Upper lobe of right lung (tissue), 1 donor: ENCODE measurements at regions not wholly inside any gene's neighbourhood (a gene's known extent, or its start where the extent isn't known, plus 50 kb on each side); places are given as distances from the start of the nearest gene placed in this dataset.

Experiments used
- ATAC-seq: fragments of 200-7000 bp; cut with Tn5 transposase; one replicate; pipeline ENCODE4 v1.9.1; 2020; ENCODE audit warnings: mild to moderate bottlenecking, moderate library complexity
- DNase-seq: peaks from one replicate; pipeline ENCODE4 v3.0.0-alpha.2; 2020
- H3K27ac ChIP-seq: fragments of 200-600 bp; one replicate; pipeline ENCODE4 v1.8.0; 2022
- H3K27me3 ChIP-seq: fragments of 200-600 bp; one replicate; pipeline ENCODE4 v1.8.0; 2022; ENCODE audit warnings: mild to moderate bottlenecking
- H3K36me3 ChIP-seq: fragments of 200-600 bp; one replicate; pipeline ENCODE4 v1.8.0; 2022
- H3K4me1 ChIP-seq: fragments of 200-600 bp; one replicate; pipeline ENCODE4 v1.8.0; 2022
- H3K4me3 ChIP-seq: fragments of 200-600 bp; one replicate; pipeline ENCODE4 v1.8.0; 2022; ENCODE audit warnings: mild to moderate bottlenecking
- H3K9me3 ChIP-seq: fragments of 200-600 bp; one replicate; pipeline ENCODE4 v1.8.0; 2022
- intact Hi-C: fragments of 100-400 bp; cut with DNase I; formaldehyde crosslinking; loops from one replicate; pipeline ENCODE4 v1.11.0; 2022
- TF ChIP-seq, protein P1 (sequence below): fragments of 200-600 bp; IDR thresholded peaks from one replicate; pipeline ENCODE4 v1.8.0; 2022; ENCODE audit warnings: antibody characterized with exemption
- donor health status: DM: no; HTN: yes; CAD: no; lungs with severe emphysema.

DNA sequence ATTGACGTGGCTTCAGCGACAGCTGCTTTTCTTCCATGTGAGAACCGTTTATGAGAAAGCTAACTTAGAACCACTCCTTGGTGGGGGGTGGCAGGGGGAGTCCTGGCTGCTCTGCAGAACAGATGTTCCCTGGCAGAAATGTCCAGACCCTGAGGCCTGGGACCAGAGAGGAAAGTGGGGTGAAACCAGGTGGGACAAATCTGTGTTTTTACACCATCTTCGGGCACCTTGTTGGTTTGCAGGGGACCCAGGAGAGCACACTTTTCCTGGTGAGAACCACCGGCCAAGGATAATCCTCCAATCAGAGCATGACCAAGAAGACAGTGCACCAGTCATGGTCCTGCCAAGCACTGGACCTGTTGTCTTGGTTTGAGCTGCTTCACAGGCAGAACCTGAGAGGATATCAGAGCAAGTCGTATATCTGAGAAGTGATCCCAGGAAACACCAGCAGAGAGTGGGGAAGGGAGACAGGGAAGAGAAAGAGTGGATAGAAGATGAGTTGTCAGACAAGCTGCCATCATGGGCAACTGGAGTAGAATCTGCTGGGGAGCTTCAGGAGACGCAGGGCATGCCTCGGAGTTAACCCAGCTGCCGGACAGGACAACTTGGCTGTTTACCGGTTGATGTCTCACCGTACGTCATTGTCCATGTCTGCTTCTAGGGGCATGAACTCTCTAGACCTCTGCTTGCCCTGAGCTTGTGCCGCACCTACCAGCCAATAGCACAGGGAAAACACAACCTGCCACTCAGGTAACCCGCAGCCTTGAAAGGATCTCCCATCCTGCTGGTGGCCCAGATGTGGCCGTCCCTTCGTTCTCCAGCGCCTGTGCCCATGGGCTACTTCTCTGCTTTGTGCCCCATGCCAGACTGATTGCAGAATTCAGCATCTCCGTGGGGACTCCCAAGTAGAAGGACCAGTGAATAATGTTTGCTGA lies 178.4 kb upstream of the MVB12B start:
- H3K27me3 ChIP-seq = peaks cover 29% of the 10 kb centered on the region
- TF ChIP-seq, protein P1, sequence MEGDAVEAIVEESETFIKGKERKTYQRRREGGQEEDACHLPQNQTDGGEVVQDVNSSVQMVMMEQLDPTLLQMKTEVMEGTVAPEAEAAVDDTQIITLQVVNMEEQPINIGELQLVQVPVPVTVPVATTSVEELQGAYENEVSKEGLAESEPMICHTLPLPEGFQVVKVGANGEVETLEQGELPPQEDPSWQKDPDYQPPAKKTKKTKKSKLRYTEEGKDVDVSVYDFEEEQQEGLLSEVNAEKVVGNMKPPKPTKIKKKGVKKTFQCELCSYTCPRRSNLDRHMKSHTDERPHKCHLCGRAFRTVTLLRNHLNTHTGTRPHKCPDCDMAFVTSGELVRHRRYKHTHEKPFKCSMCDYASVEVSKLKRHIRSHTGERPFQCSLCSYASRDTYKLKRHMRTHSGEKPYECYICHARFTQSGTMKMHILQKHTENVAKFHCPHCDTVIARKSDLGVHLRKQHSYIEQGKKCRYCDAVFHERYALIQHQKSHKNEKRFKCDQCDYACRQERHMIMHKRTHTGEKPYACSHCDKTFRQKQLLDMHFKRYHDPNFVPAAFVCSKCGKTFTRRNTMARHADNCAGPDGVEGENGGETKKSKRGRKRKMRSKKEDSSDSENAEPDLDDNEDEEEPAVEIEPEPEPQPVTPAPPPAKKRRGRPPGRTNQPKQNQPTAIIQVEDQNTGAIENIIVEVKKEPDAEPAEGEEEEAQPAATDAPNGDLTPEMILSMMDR = no peak
- H3K4me1 ChIP-seq = no peaks in the 10 kb centered on the region
- H3K9me3 ChIP-seq = no peaks in the 10 kb centered on the region
- H3K27ac ChIP-seq = no peak overlapping the region
- intact Hi-C loops = no loop called here
- peak; percentile 3 for DNase-seq
- H3K4me3 ChIP-seq = no peak overlapping the region
- no peaks in the 10 kb centered on the region for H3K36me3 ChIP-seq
- ATAC-seq = no peak

DNA sequence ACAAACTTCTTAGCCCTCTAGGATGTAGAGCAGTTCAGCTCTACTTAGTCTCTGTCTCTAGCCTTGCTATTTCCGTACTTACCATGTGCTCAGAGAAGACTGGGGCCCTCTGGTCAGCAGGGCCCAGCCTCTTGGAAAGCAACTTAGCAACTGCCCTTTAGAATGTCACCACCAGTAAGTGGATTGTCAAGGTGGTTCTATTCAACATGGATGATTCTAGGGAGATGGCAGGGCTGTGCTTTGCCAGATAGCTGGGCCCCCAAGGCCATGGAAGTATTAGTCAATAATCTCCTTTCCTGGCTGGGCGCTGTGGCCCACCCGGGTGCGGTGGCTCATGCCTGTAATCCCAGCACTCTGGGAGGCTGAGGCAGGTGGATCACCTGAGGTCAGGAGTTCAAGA lies 177.6 kb upstream of the MVB12B start:
- intact Hi-C loops = no loop called here
- Histone ChIP-seq H3K27ac (no peak overlapping the region), H3K4me3 (no peak overlapping the region), H3K9me3 (no peaks in the 10 kb centered on the region), H3K36me3 (no peaks in the 10 kb centered on the region), H3K4me1 (no peaks in the 10 kb centered on the region), H3K27me3 (peaks cover 29% of the 10 kb centered on the region)
- DNase-seq = peak; percentile 25
- ATAC-seq = no peak
- TF ChIP-seq, protein P1 = no peak

DNA sequence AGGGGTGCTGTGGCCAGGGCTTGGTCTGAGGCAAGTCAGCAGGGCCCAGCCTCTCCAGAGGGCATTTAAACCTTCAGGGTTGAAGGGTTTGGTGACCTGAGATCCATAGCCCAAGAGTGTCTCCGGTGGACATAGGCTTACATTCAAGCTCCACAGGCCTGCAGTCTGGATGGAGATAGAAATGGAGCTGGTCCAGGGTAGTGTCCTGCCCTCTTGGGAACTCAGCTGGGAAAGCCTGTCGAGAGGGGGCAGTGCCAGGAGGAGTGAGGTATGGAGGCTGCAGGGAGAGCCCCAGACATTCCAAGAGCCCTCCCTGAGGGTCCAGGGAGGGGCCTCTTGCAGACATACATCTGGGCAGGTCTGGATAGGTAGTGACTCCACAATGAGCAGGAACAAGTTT lies 177.0 kb upstream of the MVB12B start:
- TF ChIP-seq, protein P1 = no peak
- ATAC-seq (no peak), DNase-seq (peak; percentile 18)
- Histone ChIP-seq H3K27me3 (peaks cover 29% of the 10 kb centered on the region), H3K9me3 (no peaks in the 10 kb centered on the region), H3K4me3 (no peak overlapping the region), H3K36me3 (no peaks in the 10 kb centered on the region), H3K27ac (no peak overlapping the region), H3K4me1 (no peaks in the 10 kb centered on the region)
- intact Hi-C loops = no loop called here

DNA sequence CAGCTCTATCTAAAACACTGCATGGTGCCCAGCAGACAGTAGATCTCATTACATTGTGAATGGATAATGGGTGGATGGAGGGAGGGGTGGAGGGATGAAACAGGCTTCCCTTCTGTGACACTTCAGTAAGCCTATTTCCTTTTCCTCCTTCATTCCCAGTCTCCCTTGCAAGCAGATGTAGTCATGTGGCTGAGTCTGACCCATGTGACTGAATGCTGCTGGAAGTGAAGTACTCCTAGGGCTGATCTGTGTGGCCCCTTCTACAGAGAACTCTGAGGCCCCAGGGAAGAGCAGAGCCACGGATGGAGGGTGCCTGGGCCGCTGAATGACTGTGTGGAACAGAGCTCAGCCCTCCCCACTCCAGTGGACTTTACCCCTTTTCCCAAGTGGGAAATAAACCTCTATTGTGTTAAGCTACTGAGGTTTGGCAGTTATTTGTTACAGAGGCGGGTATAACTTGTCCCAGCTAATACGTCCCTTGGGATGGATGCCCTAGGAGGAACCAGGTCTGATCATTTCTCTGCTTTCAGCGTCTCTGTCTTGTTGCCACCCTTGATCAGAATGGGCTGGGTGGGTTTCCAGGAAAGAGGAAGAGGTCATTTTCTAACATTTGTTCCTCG lies 176.1 kb upstream of the MVB12B start:
- H3K27ac ChIP-seq = no peak overlapping the region
- TF ChIP-seq, protein P1 = no peak
- intact Hi-C loops = no loop called here
- no peak for ATAC-seq
- H3K9me3 ChIP-seq = no peaks in the 10 kb centered on the region
- peak; percentile 18 for DNase-seq
- H3K27me3 ChIP-seq = peaks cover 25% of the 10 kb centered on the region
- no peaks in the 10 kb centered on the region for H3K36me3 ChIP-seq
- H3K4me3 ChIP-seq = no peak overlapping the region
- no peaks in the 10 kb centered on the region for H3K4me1 ChIP-seq

DNA sequence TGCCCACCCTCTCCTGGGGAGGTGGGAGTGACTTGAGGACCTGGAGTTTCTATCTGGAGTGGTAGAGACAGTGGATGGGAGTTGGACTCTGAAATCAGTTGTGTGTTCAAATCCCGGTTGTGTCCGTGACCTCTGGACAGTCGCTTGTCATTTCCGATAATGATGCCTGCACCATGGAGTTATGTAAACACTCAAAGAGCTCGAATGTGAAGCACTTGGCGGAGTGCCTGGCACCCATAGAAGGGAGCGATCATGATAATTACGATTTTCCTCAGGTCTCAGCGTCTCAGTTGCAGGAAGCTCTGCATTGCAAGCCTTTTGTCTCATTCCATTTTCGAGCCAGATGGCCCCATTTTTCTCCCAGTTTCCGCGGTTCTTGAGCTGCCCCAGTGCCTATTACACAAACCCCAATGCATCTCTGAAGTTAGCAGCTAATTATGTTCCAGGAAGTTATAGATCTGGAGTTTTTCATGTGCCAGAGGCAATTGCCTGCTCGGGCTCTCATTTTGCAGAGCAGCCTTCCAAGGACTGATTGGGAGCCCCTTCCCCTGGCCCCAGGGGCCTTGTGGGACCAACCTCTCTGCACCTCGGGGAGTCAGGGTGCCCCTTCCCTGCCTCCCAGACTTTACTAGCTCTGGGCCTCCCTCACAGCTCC lies 175.5 kb upstream of the MVB12B start:
- H3K4me3 ChIP-seq = no peak overlapping the region
- H3K9me3 ChIP-seq = no peaks in the 10 kb centered on the region
- H3K4me1 ChIP-seq = no peaks in the 10 kb centered on the region
- no peaks in the 10 kb centered on the region for H3K36me3 ChIP-seq
- H3K27ac ChIP-seq = no peak overlapping the region
- DNase-seq = peak; percentile 68
- TF ChIP-seq, protein P1 = no peak
- intact Hi-C loops = no loop called here
- no peak for ATAC-seq
- peaks cover 25% of the 10 kb centered on the region for H3K27me3 ChIP-seq
